Osteoblast (primary cell): ENCODE measurements at regions not wholly inside any gene's neighbourhood (a gene's known extent, or its start where the extent isn't known, plus 50 kb on each side); places are given as distances from the start of the nearest gene placed in this dataset.

Experiments
- DNase-seq: peaks from one replicate; pipeline ENCODE4 v3.0.0; 2011; ENCODE audit warnings: low spot score, mixed read lengths; ENCODE audit not compliant: insufficient read length; ENCODE audit errors: missing footprints
- H2AFZ ChIP-seq: 2 replicates; pipeline ENCODE4 v1.6.0; 2011; ENCODE audit warnings: mild to moderate bottlenecking, low read length
- H3K27ac ChIP-seq: 2 replicates; pipeline ENCODE4 v1.5.1; 2011; ENCODE audit warnings: mild to moderate bottlenecking, low read depth, low read length, moderate library complexity
- H3K27me3 ChIP-seq: 2 replicates; pipeline ENCODE4 v1.6.0; 2012; ENCODE audit warnings: mild to moderate bottlenecking, control low read depth, inconsistent platforms, low read length, moderate library complexity; ENCODE audit not compliant: insufficient read depth
- H3K36me3 ChIP-seq: 2 replicates; pipeline ENCODE4 v1.5.1; 2011; ENCODE audit warnings: mild to moderate bottlenecking, low read length, control low read depth, moderate library complexity; ENCODE audit not compliant: insufficient read depth
- H3K4me1 ChIP-seq: 2 replicates; pipeline ENCODE4 v1.5.1; 2011; ENCODE audit warnings: mild to moderate bottlenecking, low read length, control low read depth, moderate library complexity; ENCODE audit not compliant: insufficient read depth
- H3K4me2 ChIP-seq: 2 replicates; pipeline ENCODE4 v1.6.0; 2011; ENCODE audit warnings: mild to moderate bottlenecking, low read length; ENCODE audit not compliant: insufficient read depth
- H3K4me3 ChIP-seq: fragments of 200-600 bp; sonication (generic); 3 replicates; pipeline ENCODE4 v1.5.1; 2012; ENCODE audit warnings: mild to moderate bottlenecking, low read length, inconsistent platforms; ENCODE audit not compliant: insufficient read depth
- H3K79me2 ChIP-seq: 2 replicates; pipeline ENCODE4 v1.6.0; 2012; ENCODE audit warnings: mild to moderate bottlenecking, low read length, control low read depth, inconsistent platforms; ENCODE audit not compliant: insufficient read depth
- H3K9me3 ChIP-seq: 2 replicates; pipeline ENCODE4 v1.5.1; 2011; ENCODE audit warnings: low read depth, low read length, control low read depth
- H4K20me1 ChIP-seq: 2 replicates; pipeline ENCODE4 v1.6.0; 2012; ENCODE audit warnings: mild to moderate bottlenecking, low read length, control low read depth; ENCODE audit not compliant: insufficient read depth
- TF ChIP-seq, protein P1 (sequence below): IDR thresholded peaks from 2 replicates; pipeline ENCODE4 v1.5.1; 2011; ENCODE audit warnings: mild to moderate bottlenecking, low read depth, low read length, moderate library complexity; ENCODE audit errors: extremely low read depth

DNA sequence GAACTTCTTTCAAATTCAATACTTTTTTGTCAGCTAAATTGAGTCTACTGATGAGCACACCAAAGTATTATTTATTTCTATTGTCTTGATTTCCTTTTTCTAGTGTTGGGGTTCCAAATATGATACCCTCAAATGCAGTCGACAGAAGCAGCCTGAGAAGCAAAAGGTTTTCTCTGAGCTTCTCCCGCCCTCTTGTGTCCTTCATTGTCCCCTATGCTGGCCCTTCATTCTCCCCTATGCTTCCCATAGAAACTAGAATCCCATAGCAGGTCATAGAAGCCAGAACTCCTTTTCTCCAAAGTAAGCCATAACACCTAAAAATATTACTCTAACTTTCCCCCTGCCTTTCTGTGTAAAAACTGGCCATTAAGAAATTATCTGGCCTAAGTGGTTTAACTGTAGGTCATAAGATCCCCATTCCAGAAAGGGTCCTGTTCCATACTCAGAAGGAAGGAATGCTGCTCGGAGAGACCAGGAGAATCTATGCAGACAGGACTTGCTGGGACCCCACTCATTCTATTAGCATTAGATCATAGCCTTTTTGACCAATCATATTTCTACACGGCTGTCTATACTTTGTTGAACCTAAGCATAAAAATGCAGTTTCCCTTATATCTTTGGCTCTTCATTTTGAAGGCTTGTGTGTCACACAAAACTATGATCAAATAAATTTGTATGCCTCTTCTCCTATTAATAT, 764.6 kb upstream of the PKDCC start:
- no peak for DNase-seq
- H3K4me2 ChIP-seq = no peak overlapping the region

DNA sequence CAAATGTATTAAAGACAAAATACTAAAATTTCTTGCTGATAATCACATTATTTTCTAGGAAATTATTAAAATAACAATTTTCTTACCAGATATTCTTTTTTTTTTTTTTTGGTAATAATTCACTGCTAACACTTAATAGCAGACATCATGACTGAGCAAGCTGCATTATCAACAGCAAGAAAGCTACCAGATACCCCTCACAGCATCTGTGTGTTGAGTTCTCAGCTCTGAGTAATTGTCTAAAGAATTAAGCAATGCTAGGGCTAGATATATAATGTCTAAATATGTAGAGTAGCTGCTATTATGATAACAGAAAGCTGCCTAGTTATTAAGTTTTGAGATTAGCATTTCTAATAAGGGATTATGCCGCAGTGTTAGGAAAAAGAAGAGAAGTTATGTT, 754.3 kb upstream of the PKDCC start:
- TF ChIP-seq, protein P1, sequence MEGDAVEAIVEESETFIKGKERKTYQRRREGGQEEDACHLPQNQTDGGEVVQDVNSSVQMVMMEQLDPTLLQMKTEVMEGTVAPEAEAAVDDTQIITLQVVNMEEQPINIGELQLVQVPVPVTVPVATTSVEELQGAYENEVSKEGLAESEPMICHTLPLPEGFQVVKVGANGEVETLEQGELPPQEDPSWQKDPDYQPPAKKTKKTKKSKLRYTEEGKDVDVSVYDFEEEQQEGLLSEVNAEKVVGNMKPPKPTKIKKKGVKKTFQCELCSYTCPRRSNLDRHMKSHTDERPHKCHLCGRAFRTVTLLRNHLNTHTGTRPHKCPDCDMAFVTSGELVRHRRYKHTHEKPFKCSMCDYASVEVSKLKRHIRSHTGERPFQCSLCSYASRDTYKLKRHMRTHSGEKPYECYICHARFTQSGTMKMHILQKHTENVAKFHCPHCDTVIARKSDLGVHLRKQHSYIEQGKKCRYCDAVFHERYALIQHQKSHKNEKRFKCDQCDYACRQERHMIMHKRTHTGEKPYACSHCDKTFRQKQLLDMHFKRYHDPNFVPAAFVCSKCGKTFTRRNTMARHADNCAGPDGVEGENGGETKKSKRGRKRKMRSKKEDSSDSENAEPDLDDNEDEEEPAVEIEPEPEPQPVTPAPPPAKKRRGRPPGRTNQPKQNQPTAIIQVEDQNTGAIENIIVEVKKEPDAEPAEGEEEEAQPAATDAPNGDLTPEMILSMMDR = no peak

More for the DNA sequence above, 764.6 kb upstream of the PKDCC start:
- Histone ChIP-seq H3K36me3 (no peaks in the 10 kb centered on the region), H3K79me2 (no peaks in the 10 kb centered on the region), H3K4me1 (no peaks in the 10 kb centered on the region), H3K4me3 (no peak overlapping the region), H3K9me3 (no peaks in the 10 kb centered on the region), H3K27ac (no peak overlapping the region), H3K27me3 (no peaks in the 10 kb centered on the region), H4K20me1 (no peaks in the 10 kb centered on the region), H2AFZ (no peak overlapping the region)
- TF ChIP-seq, protein P1 = no peak

DNA sequence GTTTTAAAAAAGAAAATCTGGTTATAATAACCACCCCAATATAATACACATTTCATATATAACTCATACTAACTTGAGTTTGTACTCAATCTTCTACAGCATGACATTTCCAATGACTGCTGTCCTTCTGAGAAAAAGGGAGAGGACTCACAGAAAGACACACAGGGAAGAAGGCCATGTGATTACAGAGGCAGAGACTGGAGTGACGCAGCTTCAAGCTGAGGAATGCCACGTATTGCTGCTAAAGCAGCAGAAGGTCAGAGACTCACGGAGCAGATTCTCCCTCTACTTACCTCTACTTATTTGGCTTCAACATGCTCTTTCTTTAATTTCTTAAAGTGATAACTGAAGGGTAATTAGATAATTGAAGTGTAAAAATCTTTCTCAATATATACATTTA, 753.5 kb upstream of the PKDCC start:
- no peak for DNase-seq

More for the DNA sequence above, 754.3 kb upstream of the PKDCC start:
- peak; percentile 6 for DNase-seq
- no peaks in the 10 kb centered on the region for H3K79me2 ChIP-seq
- no peaks in the 10 kb centered on the region for H3K4me1 ChIP-seq
- no peaks in the 10 kb centered on the region for H3K9me3 ChIP-seq
- H3K4me3 ChIP-seq = no peak overlapping the region
- no peak overlapping the region for H3K27ac ChIP-seq
- no peaks in the 10 kb centered on the region for H3K36me3 ChIP-seq
- no peak overlapping the region for H3K4me2 ChIP-seq
- no peaks in the 10 kb centered on the region for H4K20me1 ChIP-seq
- no peaks in the 10 kb centered on the region for H3K27me3 ChIP-seq
- H2AFZ ChIP-seq = no peak overlapping the region

DNA sequence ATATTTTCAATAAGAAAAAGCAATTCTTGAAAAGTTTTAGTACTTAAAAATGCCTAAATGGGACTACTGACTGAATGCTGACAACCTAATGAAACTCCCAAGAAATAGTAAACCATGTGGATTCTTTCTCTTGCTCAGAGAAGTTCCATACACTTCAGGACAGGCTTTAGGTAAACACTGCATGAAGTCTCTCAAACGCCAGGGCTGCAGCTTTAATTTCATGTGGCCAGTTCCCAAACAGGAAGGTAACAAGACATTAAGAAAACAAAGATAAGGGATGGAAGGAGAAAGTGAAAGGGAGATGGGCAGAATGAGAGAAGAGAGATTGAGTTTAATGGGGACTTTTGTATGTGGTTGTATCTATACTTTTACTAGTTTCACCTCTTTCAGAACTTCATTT, 734.7 kb upstream of the PKDCC start:
- no peak for DNase-seq
- Histone ChIP-seq H3K4me2 (no peak overlapping the region), H2AFZ (no peak overlapping the region), H3K79me2 (no peaks in the 10 kb centered on the region), H3K4me3 (no peak overlapping the region), H3K27ac (no peak overlapping the region), H3K4me1 (no peaks in the 10 kb centered on the region), H3K27me3 (no peaks in the 10 kb centered on the region), H3K9me3 (no peaks in the 10 kb centered on the region), H3K36me3 (no peaks in the 10 kb centered on the region), H4K20me1 (no peaks in the 10 kb centered on the region)
- TF ChIP-seq, protein P1 = no peak

More for the DNA sequence above, 753.5 kb upstream of the PKDCC start:
- Histone ChIP-seq H3K4me2 (no peak overlapping the region), H3K4me1 (no peaks in the 10 kb centered on the region), H3K4me3 (no peak overlapping the region), H3K27me3 (no peaks in the 10 kb centered on the region), H3K36me3 (no peaks in the 10 kb centered on the region), H3K79me2 (no peaks in the 10 kb centered on the region), H2AFZ (no peak overlapping the region), H3K9me3 (no peaks in the 10 kb centered on the region), H3K27ac (no peak overlapping the region), H4K20me1 (no peaks in the 10 kb centered on the region)
- TF ChIP-seq, protein P1 = no peak
